ENCODE measurements at regions not wholly inside any gene's neighbourhood (a gene's known extent, or its start where the extent isn't known, plus 50 kb on each side); places are given as distances from the start of the nearest gene placed in this dataset.
"Not testable (repeated sequence)": the region's sequence is repeated elsewhere in the genome, so short reads cannot be mapped to it uniquely, and the experiment has no call there.

GRCh38 chr9:42724841-42725835, 541.7 kb downstream of the SPATA31A6 start:
- H3K9me1 ChIP-seq (replicated peaks; ENCODE audit: control insufficient read depth, extremely low read depth, insufficient read depth, low read length); DNase-seq (ENCODE audit: low read depth, low spot score); H2AFZ ChIP-seq (ENCODE audit: low read depth, low read length); H3K36me3 ChIP-seq (ENCODE audit: control insufficient read depth in 2 of 2, extremely low read depth in 1 of 2, insufficient read depth in 2 of 2, low read length in 2 of 2); H3K27me3 ChIP-seq (ENCODE audit: control insufficient read depth in 2 of 2, insufficient read depth in 2 of 2, low read length in 2 of 2); H3K4me1 ChIP-seq (ENCODE audit: control insufficient read depth, extremely low read depth, insufficient read depth, low read length); H3K4me3 ChIP-seq (replicated peaks in 1 of 3; ENCODE audit: insufficient read depth in 1 of 3, low read depth in 1 of 3, low read length in 3 of 3); POLR2A ChIA-PET; BruUV-seq (replicated peaks); CTCF ChIA-PET; H3K4me2 ChIP-seq (ENCODE audit: insufficient read depth, low read length); H3K9me3 ChIP-seq (replicated peaks; ENCODE audit: control insufficient read depth, insufficient read depth, low read length); H3K9ac ChIP-seq (replicated peaks; ENCODE audit: extremely low read depth, insufficient read depth, low read length); dilution Hi-C loops (cut with MboI; ENCODE audit: extremely low pct_ligation_motif_present, low sequenced_read_pairs); FAIRE-seq; H3K27ac ChIP-seq (ENCODE audit: insufficient read depth, low read depth, low read length); H3K79me2 ChIP-seq (ENCODE audit: control insufficient read depth, insufficient read depth, low read length); H4K20me1 ChIP-seq (replicated peaks; ENCODE audit: control insufficient read depth, extremely low read depth, insufficient read depth, low read length); intact Hi-C loops (cut with micrococcal nuclease): not testable (repeated sequence)

DNA sequence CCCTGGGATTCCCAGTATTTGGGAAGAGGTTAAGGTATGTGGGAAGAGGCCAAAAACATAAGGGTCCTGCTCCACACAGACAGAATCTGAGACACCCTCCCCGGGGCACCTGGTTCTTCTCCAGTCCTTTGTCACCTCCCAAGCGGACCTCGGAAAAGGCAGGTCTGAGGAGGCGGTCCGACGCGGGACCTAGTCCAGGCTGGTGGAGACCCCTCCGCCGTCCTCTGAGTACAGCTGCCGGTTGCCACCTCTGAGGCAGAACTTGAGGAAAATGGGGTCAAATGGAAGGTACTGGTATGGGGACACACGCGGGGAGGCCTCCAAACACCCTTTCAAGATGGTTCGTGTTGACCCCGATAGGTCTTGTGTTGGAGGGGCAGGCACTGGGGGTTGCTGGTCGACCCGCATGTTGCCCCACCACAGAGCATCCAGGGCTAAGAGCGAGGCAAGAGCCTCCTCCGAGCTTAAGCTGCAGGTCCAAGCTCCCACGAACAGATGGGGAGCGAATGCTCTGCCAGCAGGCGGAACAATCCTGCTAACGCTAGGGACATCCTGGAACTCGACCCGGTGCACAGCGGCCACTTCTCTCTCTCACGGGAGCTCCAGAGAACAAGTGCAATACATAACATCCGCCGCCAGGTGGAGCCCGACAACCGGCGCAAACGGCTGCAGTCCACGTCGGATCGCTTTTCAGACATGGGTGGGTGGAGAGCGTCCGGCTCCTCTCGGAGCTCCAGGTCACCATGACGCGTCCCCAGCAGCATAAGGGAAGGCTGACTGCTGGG, 559.8 kb downstream of the SPATA31A6 start:
- H3K36me3 ChIP-seq (ENCODE audit: control insufficient read depth in 2 of 2, extremely low read depth in 1 of 2, insufficient read depth in 2 of 2, low read length in 2 of 2); H3K9me3 ChIP-seq (replicated peaks; ENCODE audit: control insufficient read depth, insufficient read depth, low read length); FAIRE-seq; BruUV-seq (replicated peaks); H2AFZ ChIP-seq (ENCODE audit: low read depth, low read length); H3K4me3 ChIP-seq (replicated peaks in 1 of 3; ENCODE audit: insufficient read depth in 1 of 3, low read depth in 1 of 3, low read length in 3 of 3); dilution Hi-C loops (cut with MboI; ENCODE audit: extremely low pct_ligation_motif_present, low sequenced_read_pairs); POLR2A ChIA-PET; H3K79me2 ChIP-seq (ENCODE audit: control insufficient read depth, insufficient read depth, low read length); intact Hi-C loops (cut with micrococcal nuclease); H3K9ac ChIP-seq (replicated peaks; ENCODE audit: extremely low read depth, insufficient read depth, low read length); H3K4me1 ChIP-seq (ENCODE audit: control insufficient read depth, extremely low read depth, insufficient read depth, low read length); H3K27me3 ChIP-seq (ENCODE audit: control insufficient read depth in 2 of 2, insufficient read depth in 2 of 2, low read length in 2 of 2); H3K27ac ChIP-seq (ENCODE audit: insufficient read depth, low read depth, low read length); H4K20me1 ChIP-seq (replicated peaks; ENCODE audit: control insufficient read depth, extremely low read depth, insufficient read depth, low read length); H3K9me1 ChIP-seq (replicated peaks; ENCODE audit: control insufficient read depth, extremely low read depth, insufficient read depth, low read length): not testable (repeated sequence)
- CTCF ChIA-PET = interaction anchor here (0.6 to 1.1 kb wide), 4 partner anchors 110 to 536 kb away, joined by 3 to 10 read pairs (median 4); no protein-coding TSS in a partner anchor
- H3K4me2 ChIP-seq (ENCODE audit: insufficient read depth, low read length) = peak overlapping the region; percentile 16
- TF ChIP-seq, protein P1, sequence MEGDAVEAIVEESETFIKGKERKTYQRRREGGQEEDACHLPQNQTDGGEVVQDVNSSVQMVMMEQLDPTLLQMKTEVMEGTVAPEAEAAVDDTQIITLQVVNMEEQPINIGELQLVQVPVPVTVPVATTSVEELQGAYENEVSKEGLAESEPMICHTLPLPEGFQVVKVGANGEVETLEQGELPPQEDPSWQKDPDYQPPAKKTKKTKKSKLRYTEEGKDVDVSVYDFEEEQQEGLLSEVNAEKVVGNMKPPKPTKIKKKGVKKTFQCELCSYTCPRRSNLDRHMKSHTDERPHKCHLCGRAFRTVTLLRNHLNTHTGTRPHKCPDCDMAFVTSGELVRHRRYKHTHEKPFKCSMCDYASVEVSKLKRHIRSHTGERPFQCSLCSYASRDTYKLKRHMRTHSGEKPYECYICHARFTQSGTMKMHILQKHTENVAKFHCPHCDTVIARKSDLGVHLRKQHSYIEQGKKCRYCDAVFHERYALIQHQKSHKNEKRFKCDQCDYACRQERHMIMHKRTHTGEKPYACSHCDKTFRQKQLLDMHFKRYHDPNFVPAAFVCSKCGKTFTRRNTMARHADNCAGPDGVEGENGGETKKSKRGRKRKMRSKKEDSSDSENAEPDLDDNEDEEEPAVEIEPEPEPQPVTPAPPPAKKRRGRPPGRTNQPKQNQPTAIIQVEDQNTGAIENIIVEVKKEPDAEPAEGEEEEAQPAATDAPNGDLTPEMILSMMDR (IDR thresholded peaks at IDR 0.05; ENCODE audit: extremely low read depth in 1 of 2, insufficient read depth in 1 of 2, low read depth in 1 of 2, low read length in 2 of 2) = peak; percentile 58 to 81
- DNase-seq (ENCODE audit: low read depth, low spot score) = peak; percentile 42

DNA sequence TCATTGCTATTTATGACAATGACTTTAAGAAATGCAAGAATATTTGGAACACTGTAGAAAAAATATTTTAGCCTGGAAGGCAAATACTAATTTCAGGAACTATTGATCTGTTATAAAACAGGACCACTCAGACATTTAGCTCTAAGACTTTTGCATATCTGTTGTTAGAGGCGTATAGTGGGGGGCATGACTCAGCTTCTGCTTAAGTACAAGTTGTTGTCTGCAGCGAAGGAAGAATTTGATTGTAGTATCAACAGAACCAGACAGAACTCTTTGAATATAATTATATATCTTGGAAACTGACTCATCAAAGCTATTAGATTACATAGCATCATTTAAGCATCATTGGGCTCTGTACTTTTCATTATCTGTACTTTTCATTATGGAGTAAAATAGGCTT, 573.8 kb downstream of the SPATA31A6 start:
- H3K9me3 ChIP-seq (replicated peaks; ENCODE audit: control insufficient read depth, insufficient read depth, low read length); H3K79me2 ChIP-seq (ENCODE audit: control insufficient read depth, insufficient read depth, low read length); H3K9me1 ChIP-seq (replicated peaks; ENCODE audit: control insufficient read depth, extremely low read depth, insufficient read depth, low read length); H4K20me1 ChIP-seq (replicated peaks; ENCODE audit: control insufficient read depth, extremely low read depth, insufficient read depth, low read length); H3K27ac ChIP-seq (ENCODE audit: insufficient read depth, low read depth, low read length); CTCF ChIA-PET; intact Hi-C loops (cut with micrococcal nuclease); dilution Hi-C loops (cut with MboI; ENCODE audit: extremely low pct_ligation_motif_present, low sequenced_read_pairs); H3K4me1 ChIP-seq (ENCODE audit: control insufficient read depth, extremely low read depth, insufficient read depth, low read length); H3K36me3 ChIP-seq (ENCODE audit: control insufficient read depth in 2 of 2, extremely low read depth in 1 of 2, insufficient read depth in 2 of 2, low read length in 2 of 2); H3K4me3 ChIP-seq (replicated peaks in 1 of 3; ENCODE audit: insufficient read depth in 1 of 3, low read depth in 1 of 3, low read length in 3 of 3); DNase-seq (ENCODE audit: low read depth, low spot score); H3K9ac ChIP-seq (replicated peaks; ENCODE audit: extremely low read depth, insufficient read depth, low read length); H3K4me2 ChIP-seq (ENCODE audit: insufficient read depth, low read length); POLR2A ChIA-PET; H2AFZ ChIP-seq (ENCODE audit: low read depth, low read length); FAIRE-seq; BruUV-seq (replicated peaks); H3K27me3 ChIP-seq (ENCODE audit: control insufficient read depth in 2 of 2, insufficient read depth in 2 of 2, low read length in 2 of 2): not testable (repeated sequence)
